GM12891 (cell line): ENCODE measurements at regions not wholly inside any gene's neighbourhood (a gene's known extent, or its start where the extent isn't known, plus 50 kb on each side); places are given as distances from the start of the nearest gene placed in this dataset.

Source experiments
- POLR2A ChIP-seq: IDR thresholded peaks from 2 replicates; pipeline ENCODE4 v1.6.1; 2011; ENCODE audit warnings: low read depth, low read length, control low read depth
- POU2F2 ChIP-seq: IDR thresholded peaks from 2 replicates; pipeline ENCODE4 v1.6.1; 2011; ENCODE audit warnings: low read depth, mild to moderate bottlenecking, control low read depth, low read length, moderate library complexity

GRCh38 chr11:119479685-119480275 lies 56.8 kb upstream of the THY1 start:
- TF ChIP-seq POLR2A (no peak), POU2F2 (no peak)
